GM23338 (cell line): ENCODE measurements at regions not wholly inside any gene's neighbourhood (a gene's known extent, or its start where the extent isn't known, plus 50 kb on each side); places are given as distances from the start of the nearest gene placed in this dataset.
"Not testable (repeated sequence)": the region's sequence is repeated elsewhere in the genome, so short reads cannot be mapped to it uniquely, and the experiment has no call there.

Experiments used
- EZH2 ChIP-seq: fragments of 200-600 bp; sonication (generic); IDR thresholded peaks from one replicate; pipeline ENCODE4 v1.8.0; 2017; ENCODE audit warnings: antibody characterized with exemption, mild to moderate bottlenecking, low read depth; ENCODE audit not compliant: unreplicated experiment
- EZH2phosphoT487 ChIP-seq: fragments of 200-600 bp; sonication (generic); IDR thresholded peaks from one replicate; pipeline ENCODE4 v1.8.1; 2018; ENCODE audit warnings: antibody characterized with exemption; ENCODE audit not compliant: unreplicated experiment
- TF ChIP-seq, protein P1 (sequence below), 2 experiments: fragments of 200-600 bp in 1 of 2; sonication (generic) in 1 of 2; conservative IDR thresholded peaks; 2 replicates each; pipeline versions ENCODE4 v1.5.1 to v1.6.1; 2016 to 2017; ENCODE audit warnings: antibody characterized with exemption in 2 of 2, low read depth in 2 of 2, mild to moderate bottlenecking in 2 of 2, moderate library complexity in 1 of 2
- TF ChIP-seq, protein P2 (sequence below): IDR thresholded peaks from one replicate; pipeline ENCODE4 v1.6.1; 2018; ENCODE audit warnings: antibody characterized with exemption; ENCODE audit not compliant: unreplicated experiment
- TF ChIP-seq, protein P3 (sequence below): IDR thresholded peaks from 2 replicates; pipeline ENCODE4 v1.6.1; 2016; ENCODE audit warnings: antibody characterized with exemption

DNA sequence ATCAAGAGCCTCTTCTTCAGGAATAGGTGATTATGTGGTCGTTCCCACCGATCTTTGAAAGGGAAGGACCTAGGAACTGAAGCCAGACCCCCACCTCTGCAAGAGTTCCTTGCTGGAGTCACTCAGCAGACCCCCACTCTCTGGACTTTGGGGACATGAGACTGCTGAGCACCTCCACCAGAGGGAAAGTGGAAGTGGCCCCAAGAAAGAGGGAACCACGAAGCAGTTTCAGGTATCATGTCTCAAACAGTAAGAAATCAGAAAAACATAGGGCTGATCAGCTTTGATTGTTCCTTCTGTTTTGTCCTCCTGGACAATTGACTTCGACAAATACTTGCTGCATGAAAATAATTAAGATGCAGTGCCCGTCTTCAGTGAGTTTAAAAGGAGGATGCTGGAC lies 84.2 kb upstream of the ADORA2B start:
- TF ChIP-seq, protein P1, sequence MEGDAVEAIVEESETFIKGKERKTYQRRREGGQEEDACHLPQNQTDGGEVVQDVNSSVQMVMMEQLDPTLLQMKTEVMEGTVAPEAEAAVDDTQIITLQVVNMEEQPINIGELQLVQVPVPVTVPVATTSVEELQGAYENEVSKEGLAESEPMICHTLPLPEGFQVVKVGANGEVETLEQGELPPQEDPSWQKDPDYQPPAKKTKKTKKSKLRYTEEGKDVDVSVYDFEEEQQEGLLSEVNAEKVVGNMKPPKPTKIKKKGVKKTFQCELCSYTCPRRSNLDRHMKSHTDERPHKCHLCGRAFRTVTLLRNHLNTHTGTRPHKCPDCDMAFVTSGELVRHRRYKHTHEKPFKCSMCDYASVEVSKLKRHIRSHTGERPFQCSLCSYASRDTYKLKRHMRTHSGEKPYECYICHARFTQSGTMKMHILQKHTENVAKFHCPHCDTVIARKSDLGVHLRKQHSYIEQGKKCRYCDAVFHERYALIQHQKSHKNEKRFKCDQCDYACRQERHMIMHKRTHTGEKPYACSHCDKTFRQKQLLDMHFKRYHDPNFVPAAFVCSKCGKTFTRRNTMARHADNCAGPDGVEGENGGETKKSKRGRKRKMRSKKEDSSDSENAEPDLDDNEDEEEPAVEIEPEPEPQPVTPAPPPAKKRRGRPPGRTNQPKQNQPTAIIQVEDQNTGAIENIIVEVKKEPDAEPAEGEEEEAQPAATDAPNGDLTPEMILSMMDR (conservative IDR thresholded peaks at IDR 0.05; ENCODE audit: low read depth in 2 of 2) = not testable (repeated sequence)
- not testable (repeated sequence) for TF ChIP-seq EZH2, EZH2phosphoT487
- TF ChIP-seq, protein P2, sequence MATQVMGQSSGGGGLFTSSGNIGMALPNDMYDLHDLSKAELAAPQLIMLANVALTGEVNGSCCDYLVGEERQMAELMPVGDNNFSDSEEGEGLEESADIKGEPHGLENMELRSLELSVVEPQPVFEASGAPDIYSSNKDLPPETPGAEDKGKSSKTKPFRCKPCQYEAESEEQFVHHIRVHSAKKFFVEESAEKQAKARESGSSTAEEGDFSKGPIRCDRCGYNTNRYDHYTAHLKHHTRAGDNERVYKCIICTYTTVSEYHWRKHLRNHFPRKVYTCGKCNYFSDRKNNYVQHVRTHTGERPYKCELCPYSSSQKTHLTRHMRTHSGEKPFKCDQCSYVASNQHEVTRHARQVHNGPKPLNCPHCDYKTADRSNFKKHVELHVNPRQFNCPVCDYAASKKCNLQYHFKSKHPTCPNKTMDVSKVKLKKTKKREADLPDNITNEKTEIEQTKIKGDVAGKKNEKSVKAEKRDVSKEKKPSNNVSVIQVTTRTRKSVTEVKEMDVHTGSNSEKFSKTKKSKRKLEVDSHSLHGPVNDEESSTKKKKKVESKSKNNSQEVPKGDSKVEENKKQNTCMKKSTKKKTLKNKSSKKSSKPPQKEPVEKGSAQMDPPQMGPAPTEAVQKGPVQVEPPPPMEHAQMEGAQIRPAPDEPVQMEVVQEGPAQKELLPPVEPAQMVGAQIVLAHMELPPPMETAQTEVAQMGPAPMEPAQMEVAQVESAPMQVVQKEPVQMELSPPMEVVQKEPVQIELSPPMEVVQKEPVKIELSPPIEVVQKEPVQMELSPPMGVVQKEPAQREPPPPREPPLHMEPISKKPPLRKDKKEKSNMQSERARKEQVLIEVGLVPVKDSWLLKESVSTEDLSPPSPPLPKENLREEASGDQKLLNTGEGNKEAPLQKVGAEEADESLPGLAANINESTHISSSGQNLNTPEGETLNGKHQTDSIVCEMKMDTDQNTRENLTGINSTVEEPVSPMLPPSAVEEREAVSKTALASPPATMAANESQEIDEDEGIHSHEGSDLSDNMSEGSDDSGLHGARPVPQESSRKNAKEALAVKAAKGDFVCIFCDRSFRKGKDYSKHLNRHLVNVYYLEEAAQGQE = not testable (repeated sequence)
- TF ChIP-seq, protein P3, sequence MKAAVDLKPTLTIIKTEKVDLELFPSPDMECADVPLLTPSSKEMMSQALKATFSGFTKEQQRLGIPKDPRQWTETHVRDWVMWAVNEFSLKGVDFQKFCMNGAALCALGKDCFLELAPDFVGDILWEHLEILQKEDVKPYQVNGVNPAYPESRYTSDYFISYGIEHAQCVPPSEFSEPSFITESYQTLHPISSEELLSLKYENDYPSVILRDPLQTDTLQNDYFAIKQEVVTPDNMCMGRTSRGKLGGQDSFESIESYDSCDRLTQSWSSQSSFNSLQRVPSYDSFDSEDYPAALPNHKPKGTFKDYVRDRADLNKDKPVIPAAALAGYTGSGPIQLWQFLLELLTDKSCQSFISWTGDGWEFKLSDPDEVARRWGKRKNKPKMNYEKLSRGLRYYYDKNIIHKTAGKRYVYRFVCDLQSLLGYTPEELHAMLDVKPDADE = not testable (repeated sequence)
